ENCODE measurements at regions not wholly inside any gene's neighbourhood (a gene's known extent, or its start where the extent isn't known, plus 50 kb on each side); places are given as distances from the start of the nearest gene placed in this dataset.

DNA sequence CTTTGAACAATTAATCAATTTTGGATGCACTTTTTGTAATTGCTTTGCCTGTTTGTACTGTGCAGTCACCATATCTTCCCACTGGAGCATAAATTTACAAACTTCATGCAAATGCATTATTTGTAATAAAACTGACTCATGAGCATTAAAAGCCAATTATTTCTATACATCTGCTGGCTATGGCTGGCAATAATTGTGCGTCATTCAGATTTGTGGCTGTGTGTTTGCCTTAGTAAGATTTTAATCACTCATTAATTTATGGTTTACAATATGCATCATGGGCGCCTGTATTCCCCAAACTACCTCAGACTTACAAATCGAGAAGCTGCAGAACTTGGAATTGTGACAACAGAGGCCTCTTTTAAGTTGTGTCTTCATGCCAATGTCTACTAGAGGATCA lies 132.4 kb upstream of the TRIB2 start:
- H3K4me3 ChIP-seq (ENCODE audit: low read length) = no peak overlapping the region
- no peaks in the 10 kb centered on the region for H3K36me3 ChIP-seq (ENCODE audit: insufficient read depth, low read depth, low read length)
- H3K9ac ChIP-seq (ENCODE audit: low read depth, low read length) = no peak overlapping the region
- H3K27ac ChIP-seq (ENCODE audit: low read length) = no peak overlapping the region
- no peaks in the 10 kb centered on the region for H3K27me3 ChIP-seq (ENCODE audit: insufficient read depth, low read length)
- H3K4me1 ChIP-seq (ENCODE audit: insufficient read depth, low read length) = 0 out of 2 replicates have a peak, but pooled peaks cover 2% of the 10 kb centered on the region
- H3K9me3 ChIP-seq (ENCODE audit: insufficient read depth, low read depth, low read length) = no peaks in the 10 kb centered on the region

DNA sequence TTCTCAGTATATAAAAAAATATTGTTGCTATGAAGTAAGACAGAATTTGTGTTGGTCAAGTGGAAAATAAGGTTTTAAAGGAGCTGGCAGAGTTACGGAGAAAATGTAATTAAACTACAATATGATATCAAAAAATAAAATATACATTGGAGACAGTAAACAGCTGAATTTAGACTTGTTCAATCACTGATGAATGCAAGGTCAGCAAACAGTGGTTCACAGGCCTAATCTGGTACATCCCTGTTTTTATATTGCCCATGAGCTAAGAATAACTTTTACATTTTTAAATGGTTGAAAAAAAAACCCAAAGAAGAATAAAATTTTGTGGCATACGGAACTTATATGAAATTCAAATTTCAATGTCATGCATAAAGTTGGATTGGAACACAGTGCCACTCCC lies 131.0 kb upstream of the TRIB2 start:
- Histone ChIP-seq H3K36me3 (ENCODE audit: insufficient read depth, low read depth, low read length) (no peaks in the 10 kb centered on the region), H3K4me1 (ENCODE audit: insufficient read depth, low read length) (no peaks in the 10 kb centered on the region), H3K27ac (ENCODE audit: low read length) (no peak overlapping the region), H3K27me3 (ENCODE audit: insufficient read depth, low read length) (no peaks in the 10 kb centered on the region), H3K4me3 (ENCODE audit: low read length) (no peak overlapping the region), H3K9ac (ENCODE audit: low read depth, low read length) (no peak overlapping the region), H3K9me3 (ENCODE audit: insufficient read depth, low read depth, low read length) (no peaks in the 10 kb centered on the region)

GRCh38 chr2:12587228-12587627 lies 129.5 kb upstream of the TRIB2 start:
- H3K9ac ChIP-seq (ENCODE audit: low read depth, low read length) = no peak overlapping the region
- no peaks in the 10 kb centered on the region for H3K27me3 ChIP-seq (ENCODE audit: insufficient read depth, low read length)
- no peaks in the 10 kb centered on the region for H3K4me1 ChIP-seq (ENCODE audit: insufficient read depth, low read length)
- no peaks in the 10 kb centered on the region for H3K9me3 ChIP-seq (ENCODE audit: insufficient read depth, low read depth, low read length)
- no peak overlapping the region for H3K27ac ChIP-seq (ENCODE audit: low read length)
- no peak overlapping the region for H3K4me3 ChIP-seq (ENCODE audit: low read length)
- no peaks in the 10 kb centered on the region for H3K36me3 ChIP-seq (ENCODE audit: insufficient read depth, low read depth, low read length)

DNA sequence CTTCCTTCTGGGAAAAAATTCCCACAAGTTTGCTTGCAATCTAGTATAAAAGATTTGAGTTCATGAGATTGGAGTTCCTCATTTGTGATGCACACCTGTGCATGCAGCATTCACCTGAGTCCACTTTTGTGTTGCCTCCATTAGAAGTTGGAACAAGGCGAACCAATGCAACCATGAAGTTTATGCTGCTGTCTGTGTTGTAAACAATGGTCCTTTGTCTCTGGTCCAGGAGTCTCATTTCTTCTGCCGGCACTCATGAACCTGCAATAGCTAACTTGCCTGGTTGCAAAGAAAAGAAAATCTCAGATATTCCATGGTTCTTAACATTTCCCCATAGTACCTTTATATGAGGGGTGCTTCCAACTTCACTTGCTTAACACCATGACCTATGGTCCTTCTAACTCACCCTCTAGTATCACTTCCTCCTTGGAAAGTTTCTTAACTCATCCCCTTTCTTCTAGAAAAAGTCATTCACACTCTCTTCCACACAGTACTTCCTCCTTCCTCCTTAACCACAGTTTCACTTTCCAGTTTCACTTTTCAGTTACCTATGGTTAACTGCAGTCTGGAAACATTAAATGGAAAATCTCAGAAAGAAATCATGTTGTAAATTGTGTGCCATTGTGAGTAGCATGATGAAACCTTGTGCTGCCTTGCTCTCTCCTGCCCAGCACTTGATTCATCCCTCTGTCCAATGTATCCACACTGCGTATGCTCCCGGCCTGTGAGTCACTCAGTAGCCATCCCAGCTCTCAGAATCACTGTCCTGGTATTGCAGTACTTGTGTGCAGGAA lies 128.8 kb upstream of the TRIB2 start:
- no peak overlapping the region for H3K9ac ChIP-seq (ENCODE audit: low read depth, low read length)
- H3K4me3 ChIP-seq (ENCODE audit: low read length) = no peak overlapping the region
- no peaks in the 10 kb centered on the region for H3K9me3 ChIP-seq (ENCODE audit: insufficient read depth, low read depth, low read length)
- no peaks in the 10 kb centered on the region for H3K4me1 ChIP-seq (ENCODE audit: insufficient read depth, low read length)
- no peak overlapping the region for H3K27ac ChIP-seq (ENCODE audit: low read length)
- H3K27me3 ChIP-seq (ENCODE audit: insufficient read depth, low read length) = no peaks in the 10 kb centered on the region
- H3K36me3 ChIP-seq (ENCODE audit: insufficient read depth, low read depth, low read length) = no peaks in the 10 kb centered on the region

GRCh38 chr2:12588986-12589385 lies 127.8 kb upstream of the TRIB2 start:
- Histone ChIP-seq H3K36me3 (ENCODE audit: insufficient read depth, low read depth, low read length) (no peaks in the 10 kb centered on the region), H3K9ac (ENCODE audit: low read depth, low read length) (no peak overlapping the region), H3K27ac (ENCODE audit: low read length) (no peak overlapping the region), H3K27me3 (ENCODE audit: insufficient read depth, low read length) (no peaks in the 10 kb centered on the region), H3K4me1 (ENCODE audit: insufficient read depth, low read length) (no peaks in the 10 kb centered on the region), H3K4me3 (ENCODE audit: low read length) (no peak overlapping the region), H3K9me3 (ENCODE audit: insufficient read depth, low read depth, low read length) (no peaks in the 10 kb centered on the region)

DNA sequence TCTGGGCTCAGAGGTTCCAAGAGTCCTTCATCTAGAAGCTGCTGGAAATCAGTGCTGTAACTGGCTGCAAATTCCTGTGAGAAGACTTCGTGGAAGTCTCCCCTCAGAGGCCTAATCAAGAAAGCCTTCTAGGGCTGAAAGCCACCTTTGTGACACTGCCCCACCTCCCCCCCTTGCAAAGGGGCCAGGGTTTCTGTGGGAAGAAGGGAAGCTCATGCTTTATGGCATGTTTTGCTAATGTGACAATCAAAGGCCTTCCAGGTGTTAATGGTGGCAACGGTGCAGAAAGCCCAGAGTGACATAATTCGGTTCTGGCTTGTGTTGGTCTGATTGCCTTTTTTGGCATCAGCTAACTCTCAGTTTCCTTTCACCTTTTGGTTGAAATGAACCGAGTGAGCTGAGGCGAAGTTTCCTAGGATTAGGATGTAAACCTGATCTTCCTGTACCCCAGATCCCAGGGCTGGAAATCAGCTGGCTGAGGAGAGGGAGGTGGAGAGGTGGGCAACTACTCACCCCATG lies 126.9 kb upstream of the TRIB2 start:
- H3K4me3 ChIP-seq (ENCODE audit: low read length) = no peak overlapping the region
- no peaks in the 10 kb centered on the region for H3K36me3 ChIP-seq (ENCODE audit: insufficient read depth, low read depth, low read length)
- H3K27ac ChIP-seq (ENCODE audit: low read length) = no peak overlapping the region
- no peaks in the 10 kb centered on the region for H3K9me3 ChIP-seq (ENCODE audit: insufficient read depth, low read depth, low read length)
- H3K9ac ChIP-seq (ENCODE audit: low read depth, low read length) = no peak overlapping the region
- H3K4me1 ChIP-seq (ENCODE audit: insufficient read depth, low read length) = no peaks in the 10 kb centered on the region
- no peaks in the 10 kb centered on the region for H3K27me3 ChIP-seq (ENCODE audit: insufficient read depth, low read length)

DNA sequence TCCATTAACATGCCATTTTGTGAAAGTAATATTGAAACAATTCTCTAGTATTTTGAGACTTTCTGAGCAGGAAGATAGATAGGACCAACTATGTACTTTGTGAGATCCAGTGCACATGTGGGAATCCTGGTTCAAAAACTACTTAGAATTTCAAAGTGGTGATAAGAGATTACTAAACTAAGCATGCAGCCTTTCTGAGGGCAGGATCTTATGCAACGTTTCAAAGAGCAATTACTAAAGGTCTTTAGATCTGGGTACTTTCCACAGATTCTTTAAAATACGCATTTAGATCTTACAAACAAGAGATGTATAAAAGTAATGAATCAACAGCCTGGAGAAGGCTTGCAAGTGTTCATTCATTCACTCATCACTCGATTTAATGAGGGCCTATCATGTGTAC lies 124.4 kb upstream of the TRIB2 start:
- Histone ChIP-seq H3K27me3 (ENCODE audit: insufficient read depth, low read length) (no peaks in the 10 kb centered on the region), H3K4me3 (ENCODE audit: low read length) (no peak overlapping the region), H3K4me1 (ENCODE audit: insufficient read depth, low read length) (no peaks in the 10 kb centered on the region)

GRCh38 chr2:12594590-12594989 lies 122.1 kb upstream of the TRIB2 start:
- Histone ChIP-seq H3K27me3 (ENCODE audit: insufficient read depth, low read length) (no peaks in the 10 kb centered on the region), H3K36me3 (ENCODE audit: insufficient read depth, low read depth, low read length) (no peaks in the 10 kb centered on the region), H3K9me3 (ENCODE audit: insufficient read depth, low read depth, low read length) (no peaks in the 10 kb centered on the region), H3K4me3 (ENCODE audit: low read length) (no peak overlapping the region), H3K4me1 (ENCODE audit: insufficient read depth, low read length) (no peaks in the 10 kb centered on the region), H3K27ac (ENCODE audit: low read length) (no peak overlapping the region), H3K9ac (ENCODE audit: low read depth, low read length) (no peak overlapping the region)

More for the DNA sequence above, 124.4 kb upstream of the TRIB2 start:
- H3K9me3 ChIP-seq (ENCODE audit: insufficient read depth, low read depth, low read length) = no peaks in the 10 kb centered on the region
- no peak overlapping the region for H3K27ac ChIP-seq (ENCODE audit: low read length)
- H3K9ac ChIP-seq (ENCODE audit: low read depth, low read length) = no peak overlapping the region
- no peaks in the 10 kb centered on the region for H3K36me3 ChIP-seq (ENCODE audit: insufficient read depth, low read depth, low read length)

GRCh38 chr2:12596771-12597170 lies 120.0 kb upstream of the TRIB2 start:
- no peak overlapping the region for H3K9ac ChIP-seq (ENCODE audit: low read depth, low read length)
- H3K27ac ChIP-seq (ENCODE audit: low read length) = no peak overlapping the region

DNA sequence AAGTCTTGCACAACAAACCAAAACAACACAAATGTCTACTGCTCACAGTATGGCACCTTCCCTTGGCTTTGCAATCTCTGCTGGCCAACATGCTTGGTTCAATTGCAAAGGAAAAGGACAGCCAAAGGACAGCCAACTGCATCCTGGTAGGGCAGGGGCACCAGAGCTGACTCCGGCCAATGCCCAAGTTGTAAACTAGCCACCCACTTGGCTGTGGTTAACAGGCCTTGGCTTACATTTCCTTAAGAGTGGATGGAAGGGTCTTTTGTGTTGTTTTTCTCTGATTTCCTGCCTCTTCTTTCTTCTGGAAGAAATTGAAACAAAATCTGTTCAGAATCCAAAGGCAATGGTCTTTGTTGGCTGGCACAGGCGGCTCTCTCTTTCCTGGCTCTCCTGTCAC lies 119.1 kb upstream of the TRIB2 start:
- no peaks in the 10 kb centered on the region for H3K9me3 ChIP-seq (ENCODE audit: insufficient read depth, low read depth, low read length)
- H3K36me3 ChIP-seq (ENCODE audit: insufficient read depth, low read depth, low read length) = no peaks in the 10 kb centered on the region
- no peak overlapping the region for H3K27ac ChIP-seq (ENCODE audit: low read length)
- no peak overlapping the region for H3K4me3 ChIP-seq (ENCODE audit: low read length)
- H3K27me3 ChIP-seq (ENCODE audit: insufficient read depth, low read length) = no peaks in the 10 kb centered on the region
- no peak overlapping the region for H3K9ac ChIP-seq (ENCODE audit: low read depth, low read length)
- no peaks in the 10 kb centered on the region for H3K4me1 ChIP-seq (ENCODE audit: insufficient read depth, low read length)

More at GRCh38 chr2:12596771-12597170, 120.0 kb upstream of the TRIB2 start:
- no peaks in the 10 kb centered on the region for H3K27me3 ChIP-seq (ENCODE audit: insufficient read depth, low read length)
- H3K4me3 ChIP-seq (ENCODE audit: low read length) = no peak overlapping the region
- no peaks in the 10 kb centered on the region for H3K9me3 ChIP-seq (ENCODE audit: insufficient read depth, low read depth, low read length)
- H3K4me1 ChIP-seq (ENCODE audit: insufficient read depth, low read length) = no peaks in the 10 kb centered on the region
- no peaks in the 10 kb centered on the region for H3K36me3 ChIP-seq (ENCODE audit: insufficient read depth, low read depth, low read length)

DNA sequence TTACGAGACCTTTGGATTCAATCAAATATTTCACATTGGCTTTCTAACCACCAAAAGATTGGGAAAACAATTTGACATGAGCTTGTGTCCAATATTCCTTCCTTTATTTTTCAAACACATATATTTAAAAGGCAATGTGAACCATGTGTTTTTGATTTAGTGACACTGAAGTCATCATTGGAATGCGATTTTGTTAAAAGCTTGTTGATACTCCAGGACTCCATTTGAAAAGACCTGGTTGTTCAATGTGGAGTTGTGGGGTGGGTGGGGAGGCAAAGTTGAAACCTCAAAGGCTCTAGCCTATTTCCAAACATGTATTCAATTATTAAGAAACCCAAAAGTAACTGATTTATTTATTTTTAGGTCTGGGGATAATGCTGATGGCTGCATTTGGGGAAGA lies 114.1 kb upstream of the TRIB2 start:
- Histone ChIP-seq H3K9me3 (ENCODE audit: insufficient read depth, low read depth, low read length) (no peaks in the 10 kb centered on the region), H3K27me3 (ENCODE audit: insufficient read depth, low read length) (no peaks in the 10 kb centered on the region), H3K9ac (ENCODE audit: low read depth, low read length) (no peak overlapping the region), H3K36me3 (ENCODE audit: insufficient read depth, low read depth, low read length) (no peaks in the 10 kb centered on the region), H3K4me3 (ENCODE audit: low read length) (no peak overlapping the region), H3K4me1 (ENCODE audit: insufficient read depth, low read length) (peaks cover 6% of the 10 kb centered on the region; the same call in 1 of the 2 replicates), H3K27ac (ENCODE audit: low read length) (no peak overlapping the region)

DNA sequence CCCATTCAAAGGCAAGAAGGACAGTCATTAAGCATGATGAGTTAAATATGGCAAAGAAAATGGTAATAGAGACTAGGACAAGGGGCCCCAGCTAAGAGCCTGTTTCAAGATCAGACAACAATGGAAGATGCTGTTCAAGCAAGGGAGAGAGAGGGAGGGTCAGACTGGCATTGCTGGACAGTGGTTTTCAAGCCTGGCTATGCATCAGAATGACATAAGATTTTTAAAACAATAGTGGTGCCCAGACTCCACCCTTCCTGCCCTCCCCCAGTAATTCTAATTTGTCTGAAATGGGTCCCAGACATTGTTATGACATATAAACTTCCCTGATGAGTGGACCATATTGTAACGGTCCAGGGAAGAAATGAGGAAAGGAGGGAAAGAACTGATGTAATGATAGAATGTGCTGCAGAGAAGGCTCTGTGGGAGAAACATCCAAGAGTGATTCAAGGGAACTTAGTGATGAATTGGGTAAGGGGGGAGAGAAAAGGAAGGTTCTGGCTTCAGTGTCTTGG lies 112.9 kb upstream of the TRIB2 start:
- Histone ChIP-seq H3K27me3 (ENCODE audit: insufficient read depth, low read length) (no peaks in the 10 kb centered on the region), H3K9me3 (ENCODE audit: insufficient read depth, low read depth, low read length) (no peaks in the 10 kb centered on the region), H3K9ac (ENCODE audit: low read depth, low read length) (no peak overlapping the region), H3K4me1 (ENCODE audit: insufficient read depth, low read length) (peaks cover 6% of the 10 kb centered on the region; the same call in 1 of the 2 replicates), H3K27ac (ENCODE audit: low read length) (no peak overlapping the region), H3K36me3 (ENCODE audit: insufficient read depth, low read depth, low read length) (no peaks in the 10 kb centered on the region), H3K4me3 (ENCODE audit: low read length) (no peak overlapping the region)
